HFFc6 (cell line): ENCODE measurements at regions not wholly inside any gene's neighbourhood (a gene's known extent, or its start where the extent isn't known, plus 50 kb on each side); places are given as distances from the start of the nearest gene placed in this dataset.

Source experiments
- DNase-seq: peaks from one replicate; pipeline ENCODE4 v3.0.0-alpha.2; 2018
- H3K27ac Mint-ChIP-seq: 2 replicates; pipeline ENCODE4 v1.8.0; 2020; ENCODE audit warnings: mild to moderate bottlenecking, mixed read lengths
- H3K27me3 Mint-ChIP-seq: 2 replicates; pipeline ENCODE4 v1.8.0; 2021; ENCODE audit warnings: mild to moderate bottlenecking, moderate library complexity, mixed read lengths; ENCODE audit not compliant: insufficient read depth
- H3K36me3 Mint-ChIP-seq: 2 replicates; pipeline ENCODE4 v1.8.0; 2021; ENCODE audit warnings: low read depth, mixed read lengths
- H3K4me1 Mint-ChIP-seq: 2 replicates; pipeline ENCODE4 v1.8.0; 2020; ENCODE audit warnings: low read depth, mixed read lengths
- H3K4me3 Mint-ChIP-seq: 2 replicates; pipeline ENCODE4 v1.8.0; 2020; ENCODE audit warnings: mild to moderate bottlenecking, moderate library complexity, mixed read lengths
- H3K9me3 Mint-ChIP-seq: 2 replicates; pipeline ENCODE4 v1.8.0; 2020; ENCODE audit warnings: mild to moderate bottlenecking, mixed read lengths
- TF ChIP-seq, protein P1 (sequence below): fragments of 200-600 bp; sonication (generic); IDR thresholded peaks from 2 replicates; pipeline ENCODE4 v1.5.0; 2021; ENCODE audit warnings: antibody characterized with exemption, mild to moderate bottlenecking

DNA sequence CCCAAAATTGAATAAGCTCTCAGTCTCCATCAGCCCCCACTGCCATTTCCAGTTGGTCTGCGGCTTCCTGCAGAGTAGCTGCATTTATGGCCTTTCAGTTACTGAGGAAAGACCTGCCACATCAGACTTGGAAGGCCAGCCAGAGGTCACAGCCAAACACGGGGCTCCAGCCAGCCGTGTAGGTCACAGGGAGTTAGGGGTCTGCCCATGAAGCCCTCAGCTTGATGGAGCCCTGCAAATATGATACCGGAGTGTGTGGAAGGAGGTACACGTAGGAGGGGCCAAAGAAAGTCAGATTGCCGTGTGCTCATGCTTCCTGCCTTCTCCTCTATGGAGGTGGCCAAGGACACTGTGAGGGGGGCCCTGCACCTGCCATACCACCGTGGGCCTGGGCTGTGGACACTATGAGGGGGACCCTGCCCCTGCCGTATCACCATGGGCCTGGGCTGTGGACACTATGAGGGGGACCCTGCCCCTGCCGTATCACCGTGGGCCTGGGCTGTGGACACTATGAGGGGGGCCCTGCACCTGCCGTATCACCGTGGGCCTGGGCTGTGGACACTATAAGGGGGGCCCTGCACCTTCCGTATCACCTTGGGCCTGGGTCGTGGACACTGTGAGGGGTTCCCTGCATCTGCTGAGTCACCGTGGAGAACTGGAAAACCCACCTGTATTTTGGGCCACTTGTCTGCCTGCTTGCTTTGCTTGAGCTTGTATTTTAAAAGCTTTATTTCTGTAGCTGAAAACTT is 335.7 kb upstream of the SHH start:
- Mint-ChIP-seq H3K36me3 (peaks cover 3% of the 10 kb centered on the region; the same call in 1 of the 2 replicates), H3K27ac (no peak overlapping the region), H3K27me3 (peaks cover 1% of the 10 kb centered on the region), H3K4me1 (no peaks in the 10 kb centered on the region), H3K4me3 (no peak overlapping the region), H3K9me3 (peaks cover 40% of the 10 kb centered on the region)
- TF ChIP-seq, protein P1, sequence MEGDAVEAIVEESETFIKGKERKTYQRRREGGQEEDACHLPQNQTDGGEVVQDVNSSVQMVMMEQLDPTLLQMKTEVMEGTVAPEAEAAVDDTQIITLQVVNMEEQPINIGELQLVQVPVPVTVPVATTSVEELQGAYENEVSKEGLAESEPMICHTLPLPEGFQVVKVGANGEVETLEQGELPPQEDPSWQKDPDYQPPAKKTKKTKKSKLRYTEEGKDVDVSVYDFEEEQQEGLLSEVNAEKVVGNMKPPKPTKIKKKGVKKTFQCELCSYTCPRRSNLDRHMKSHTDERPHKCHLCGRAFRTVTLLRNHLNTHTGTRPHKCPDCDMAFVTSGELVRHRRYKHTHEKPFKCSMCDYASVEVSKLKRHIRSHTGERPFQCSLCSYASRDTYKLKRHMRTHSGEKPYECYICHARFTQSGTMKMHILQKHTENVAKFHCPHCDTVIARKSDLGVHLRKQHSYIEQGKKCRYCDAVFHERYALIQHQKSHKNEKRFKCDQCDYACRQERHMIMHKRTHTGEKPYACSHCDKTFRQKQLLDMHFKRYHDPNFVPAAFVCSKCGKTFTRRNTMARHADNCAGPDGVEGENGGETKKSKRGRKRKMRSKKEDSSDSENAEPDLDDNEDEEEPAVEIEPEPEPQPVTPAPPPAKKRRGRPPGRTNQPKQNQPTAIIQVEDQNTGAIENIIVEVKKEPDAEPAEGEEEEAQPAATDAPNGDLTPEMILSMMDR: no peak
- no peak for DNase-seq

DNA sequence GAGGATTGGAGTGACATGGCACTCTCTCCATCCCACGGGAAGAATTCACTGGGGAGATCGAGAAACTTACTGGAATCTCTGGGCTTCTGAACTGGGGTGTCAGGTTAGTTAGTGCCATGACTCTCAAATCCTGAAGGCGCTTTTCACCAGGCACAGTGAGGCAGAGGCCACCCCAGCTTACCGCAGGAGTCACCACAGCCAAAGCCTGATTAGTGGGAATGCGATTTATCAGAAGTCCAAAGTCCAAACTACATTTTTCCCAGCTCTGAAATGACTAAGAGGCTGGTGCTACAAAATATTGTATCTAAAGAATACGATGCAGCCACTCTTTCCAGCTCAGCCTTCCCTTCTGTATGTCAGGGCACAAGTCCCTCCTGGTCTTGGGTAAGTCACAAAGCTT is 334.8 kb upstream of the SHH start:
- Mint-ChIP-seq H3K9me3 (peaks cover 40% of the 10 kb centered on the region), H3K27me3 (peaks cover 1% of the 10 kb centered on the region), H3K4me1 (no peaks in the 10 kb centered on the region), H3K27ac (no peak overlapping the region), H3K4me3 (no peak overlapping the region), H3K36me3 (peaks cover 4% of the 10 kb centered on the region; the same call in 1 of the 2 replicates)
- DNase-seq: no peak
- TF ChIP-seq, protein P1: no peak

DNA sequence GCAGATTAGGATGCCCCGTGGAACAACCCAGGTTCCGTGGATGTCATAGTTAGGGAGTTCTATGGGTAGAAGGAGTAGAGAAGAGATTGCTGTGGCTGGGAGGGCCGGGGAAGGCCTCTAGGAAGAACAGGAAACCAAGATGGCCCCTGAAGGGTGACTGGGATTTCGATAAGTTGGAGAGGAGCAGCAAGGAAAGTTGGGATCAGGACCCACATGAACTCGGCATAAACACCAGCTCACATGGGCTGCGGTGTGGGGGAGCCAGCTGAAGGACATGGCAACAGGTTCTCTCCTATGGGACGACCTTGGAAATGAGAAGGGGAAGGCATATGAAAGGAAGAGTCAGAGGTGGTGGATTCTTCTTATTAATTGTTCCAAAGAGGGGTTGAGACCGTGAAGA is 333.7 kb upstream of the SHH start:
- Mint-ChIP-seq H3K9me3 (peaks cover 51% of the 10 kb centered on the region), H3K27me3 (peaks cover 1% of the 10 kb centered on the region), H3K36me3 (peaks cover 4% of the 10 kb centered on the region; the same call in 1 of the 2 replicates), H3K4me3 (no peak overlapping the region), H3K4me1 (no peaks in the 10 kb centered on the region), H3K27ac (no peak overlapping the region)
- TF ChIP-seq, protein P1: no peak
- no peak for DNase-seq

DNA sequence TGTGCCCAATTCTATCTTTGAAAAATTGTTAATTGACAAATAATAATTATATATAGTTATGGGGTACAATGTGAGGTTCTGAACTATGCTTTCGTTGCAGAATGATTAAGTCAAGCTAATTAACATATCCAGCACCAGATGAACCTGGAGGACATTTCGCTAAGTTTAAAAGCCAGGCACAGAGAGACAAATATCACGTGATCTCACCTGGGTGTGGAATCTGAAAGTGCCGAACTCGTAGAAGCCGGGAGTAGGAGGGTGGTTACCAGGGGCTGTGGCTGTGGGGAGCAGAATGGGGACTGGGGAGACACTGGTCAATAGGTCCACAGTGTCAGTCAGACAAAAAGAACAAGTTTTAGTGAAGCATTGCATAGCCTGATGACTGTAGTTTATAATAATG is 332.9 kb upstream of the SHH start:
- no peaks in the 10 kb centered on the region for H3K4me1 Mint-ChIP-seq
- H3K9me3 Mint-ChIP-seq: peaks cover 59% of the 10 kb centered on the region
- H3K4me3 Mint-ChIP-seq: no peak overlapping the region
- no peak for DNase-seq
- H3K27me3 Mint-ChIP-seq: peaks cover 1% of the 10 kb centered on the region
- TF ChIP-seq, protein P1: no peak
- H3K36me3 Mint-ChIP-seq: peaks cover 4% of the 10 kb centered on the region; the same call in 1 of the 2 replicates
- H3K27ac Mint-ChIP-seq: no peak overlapping the region

DNA sequence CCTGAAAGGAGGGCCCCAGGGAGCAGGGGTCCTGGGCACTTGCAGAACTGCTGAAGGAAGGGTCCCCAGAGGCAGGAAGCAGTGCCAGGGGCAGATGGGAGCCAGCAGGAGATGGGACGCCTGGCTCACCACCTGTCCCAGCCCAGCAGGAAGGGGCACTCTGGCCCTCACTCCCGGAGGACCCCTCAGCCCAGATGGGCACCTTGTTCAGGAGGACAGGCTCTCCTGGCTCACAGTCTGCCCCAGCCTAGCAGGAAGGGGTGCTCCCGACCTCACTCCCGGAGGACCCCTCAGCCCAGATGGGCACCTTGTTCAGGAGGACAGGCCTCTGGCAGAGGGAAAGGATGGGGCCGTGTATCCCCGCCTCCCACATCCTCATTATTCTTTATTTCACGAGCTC is 331.4 kb upstream of the SHH start:
- no peak for DNase-seq
- peaks cover 1% of the 10 kb centered on the region for H3K27me3 Mint-ChIP-seq
- no peak overlapping the region for H3K4me3 Mint-ChIP-seq
- H3K36me3 Mint-ChIP-seq: peaks cover 4% of the 10 kb centered on the region; the same call in 1 of the 2 replicates
- peaks cover 71% of the 10 kb centered on the region for H3K9me3 Mint-ChIP-seq
- TF ChIP-seq, protein P1: no peak
- no peak overlapping the region for H3K27ac Mint-ChIP-seq
- no peaks in the 10 kb centered on the region for H3K4me1 Mint-ChIP-seq
